HG03175 (cell line): ENCODE measurements at regions not wholly inside any gene's neighbourhood (a gene's known extent, or its start where the extent isn't known, plus 50 kb on each side); places are given as distances from the start of the nearest gene placed in this dataset.

Source experiments
- ATAC-seq: cut with Tn5 transposase; IDR thresholded peaks from one replicate; pipeline ENCODE4 v1.9.1; 2021; ENCODE audit warnings: mild to moderate bottlenecking, moderate library complexity; ENCODE audit not compliant: unreplicated experiment

GRCh38 chr9:10961883-10962282 is 349.1 kb upstream of the PTPRD start:
- ATAC-seq: no peak

- ATAC-seq: no peak
These were observed 370.4 kb upstream of the PTPRD start for GRCh38 chr9:10983251-10983650.

- ATAC-seq: no peak
These were observed 386.8 kb upstream of the PTPRD start for GRCh38 chr9:10999646-11000045.

GRCh38 chr9:11001546-11001945 is 388.7 kb upstream of the PTPRD start:
- ATAC-seq: no peak

- no peak for ATAC-seq
These were observed 389.9 kb upstream of the PTPRD start for GRCh38 chr9:11002705-11003104.

- no peak for ATAC-seq
These were observed 391.0 kb upstream of the PTPRD start for GRCh38 chr9:11003836-11004235.

- ATAC-seq: no peak
These were observed 398.9 kb upstream of the PTPRD start for GRCh38 chr9:11011696-11012095.

- no peak for ATAC-seq
These were observed 403.3 kb upstream of the PTPRD start for GRCh38 chr9:11016081-11016480.

- no peak for ATAC-seq
These were observed 410.4 kb upstream of the PTPRD start for GRCh38 chr9:11023201-11023600.

GRCh38 chr9:11025775-11026174 is 413.0 kb upstream of the PTPRD start:
- no peak for ATAC-seq

GRCh38 chr9:11038366-11038765 is 425.6 kb upstream of the PTPRD start:
- ATAC-seq: no peak

- ATAC-seq: no peak
These were observed 426.2 kb upstream of the PTPRD start for GRCh38 chr9:11039006-11039405.

- no peak for ATAC-seq
These were observed 432.8 kb upstream of the PTPRD start for GRCh38 chr9:11045589-11045988.

- no peak for ATAC-seq
These were observed 450.5 kb upstream of the PTPRD start for GRCh38 chr9:11063263-11063662.

- no peak for ATAC-seq
These were observed 452.1 kb upstream of the PTPRD start for GRCh38 chr9:11064909-11065308.

GRCh38 chr9:11072176-11072575 is 459.4 kb upstream of the PTPRD start:
- ATAC-seq: no peak

GRCh38 chr9:11086561-11086960 is 473.8 kb upstream of the PTPRD start:
- ATAC-seq: no peak

GRCh38 chr9:11088821-11089374 is 476.1 kb upstream of the PTPRD start:
- no peak for ATAC-seq

GRCh38 chr9:11092974-11093373 is 480.2 kb upstream of the PTPRD start:
- no peak for ATAC-seq

- no peak for ATAC-seq
These were observed 484.2 kb upstream of the PTPRD start for GRCh38 chr9:11097020-11097419.

- no peak for ATAC-seq
These were observed 490.7 kb upstream of the PTPRD start for GRCh38 chr9:11103525-11103924.

GRCh38 chr9:11107196-11107595 is 494.4 kb upstream of the PTPRD start:
- no peak for ATAC-seq

GRCh38 chr9:11128156-11128555 is 515.4 kb upstream of the PTPRD start:
- no peak for ATAC-seq

GRCh38 chr9:11135851-11136250 is 523.0 kb upstream of the PTPRD start:
- ATAC-seq: no peak
